Tibial nerve (tissue), 4 donors: ENCODE measurements at regions not wholly inside any gene's neighbourhood (a gene's known extent, or its start where the extent isn't known, plus 50 kb on each side); places are given as distances from the start of the nearest gene placed in this dataset.

Experiments used
- DNase-seq, 2 donors: peaks; one replicate each; pipeline ENCODE4 v3.0.0-alpha.2; 2019; ENCODE audit warnings: low spot score in 2 of 2
- H3K27ac ChIP-seq, 4 donors: fragments of 200-600 bp; sonication (generic) in 3 of 4; one replicate each; pipeline ENCODE4 v1.5.1; 2017 to 2019; ENCODE audit warnings: mild to moderate bottlenecking in 1 of 4
- H3K27me3 ChIP-seq, 2 donors: fragments of 200-600 bp; sonication (generic) in 1 of 2; one replicate each; pipeline versions ENCODE4 v1.5.1 to v1.6.0; 2017 to 2019
- H3K36me3 ChIP-seq, 3 donors: fragments of 200-600 bp; sonication (generic); one replicate each; pipeline ENCODE4 v1.5.1; 2018 to 2019
- H3K4me1 ChIP-seq, 4 donors: fragments of 200-600 bp; sonication (generic) in 3 of 4; one replicate each; pipeline ENCODE4 v1.5.1; 2017 to 2019
- H3K4me3 ChIP-seq, 4 donors: fragments of 200-600 bp; sonication (generic) in 3 of 4; one replicate each; pipeline ENCODE4 v1.5.1; 2017 to 2019; ENCODE audit warnings: mild to moderate bottlenecking in 1 of 4, moderate library complexity in 1 of 4
- H3K9me3 ChIP-seq, 4 donors: fragments of 200-600 bp; sonication (generic) in 3 of 4; one replicate each; pipeline ENCODE4 v1.5.1; 2017 to 2019
- CTCF ChIP-seq, 5 experiments: fragments of 200-600 bp in 3 of 5; fragments of 450-650 bp in 2 of 5; sonication (generic) in 3 of 5; IDR thresholded peaks; one replicate each; pipeline ENCODE4 v1.5.1; 2016 to 2019; ENCODE audit warnings: antibody characterized with exemption in 5 of 5, mild to moderate bottlenecking in 3 of 5, moderate library complexity in 2 of 5
- EP300 ChIP-seq, 2 donors: sonication (generic); formaldehyde crosslinking; IDR thresholded peaks; one replicate each; pipeline ENCODE4 v1.6.1; 2017; ENCODE audit warnings: antibody characterized with exemption in 2 of 2, mild to moderate bottlenecking in 1 of 2
- POLR2A ChIP-seq, 2 donors: fragments of 450-650 bp; IDR thresholded peaks; one replicate each; pipeline ENCODE4 v1.6.1; 2017; ENCODE audit warnings: antibody characterized with exemption in 2 of 2, mild to moderate bottlenecking in 2 of 2, moderate library complexity in 2 of 2
- WGBS, 2 donors: methylation state at CpG; one replicate each; pipeline ENCODE4 v1.1.5; 2018; 5-methylcytosine and 5-hydroxymethylcytosine counted together

DNA sequence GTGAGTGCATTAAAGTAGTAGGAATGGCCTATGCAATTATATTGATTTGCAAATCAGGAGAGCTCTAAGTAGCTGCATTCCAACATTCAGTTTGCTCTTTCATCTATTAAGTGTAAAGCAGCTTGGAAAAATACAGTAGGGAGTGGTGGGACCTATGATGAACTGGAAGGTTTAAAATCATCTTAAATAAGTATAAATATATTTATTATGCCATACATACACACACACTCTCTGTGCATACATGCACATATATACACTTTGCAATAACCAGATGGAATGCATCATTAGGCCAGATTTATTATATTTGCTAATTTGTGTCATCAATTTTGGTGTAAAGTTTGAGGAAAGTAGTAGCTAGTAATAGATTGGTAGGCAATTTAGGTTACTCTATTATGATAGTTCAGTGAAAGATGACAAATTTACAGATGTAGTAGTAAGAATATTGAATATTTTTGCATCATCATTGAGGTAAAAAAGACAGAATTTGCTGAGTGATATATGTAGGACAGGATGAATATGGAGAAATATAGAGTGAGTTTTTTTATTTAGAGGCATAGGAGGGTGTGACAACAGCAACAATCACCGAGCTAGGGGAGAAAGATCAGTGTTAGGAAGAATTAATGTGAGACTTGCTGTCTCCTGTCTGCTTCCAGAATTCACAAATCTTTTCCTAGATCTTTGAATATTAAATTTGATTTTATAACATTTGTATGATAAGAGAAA lies 961.0 kb upstream of the CDH2 start:
- no peaks in the 10 kb centered on the region for H3K4me1 ChIP-seq
- no peaks in the 10 kb centered on the region for H3K36me3 ChIP-seq
- no peaks in the 10 kb centered on the region for H3K9me3 ChIP-seq
- TF ChIP-seq CTCF (IDR thresholded peaks at IDR 0.05) (no peak), POLR2A (IDR thresholded peaks at IDR 0.05) (no peak), EP300 (IDR thresholded peaks at IDR 0.05) (no peak)
- no peak for DNase-seq
- no peak overlapping the region for H3K27ac ChIP-seq
- H3K4me3 ChIP-seq = no peak overlapping the region
- WGBS, 2 donors = 82 to 91% methylated on average over 1 of the region's 1 CpG
- H3K27me3 ChIP-seq = no peaks in the 10 kb centered on the region

- no peaks in the 10 kb centered on the region for H3K36me3 ChIP-seq
- WGBS, 2 donors = 90 to 91% methylated on average over 1 of the region's 1 CpG
- no peak overlapping the region for H3K4me3 ChIP-seq
- no peaks in the 10 kb centered on the region for H3K27me3 ChIP-seq
- H3K27ac ChIP-seq = no peak overlapping the region
- no peak for DNase-seq
- H3K9me3 ChIP-seq = no peaks in the 10 kb centered on the region
- TF ChIP-seq CTCF (IDR thresholded peaks at IDR 0.05) (no peak), EP300 (IDR thresholded peaks at IDR 0.05) (no peak), POLR2A (IDR thresholded peaks at IDR 0.05) (no peak)
- no peaks in the 10 kb centered on the region for H3K4me1 ChIP-seq
Observed at GRCh38 chr18:29123706-29124530, 947.0 kb upstream of the CDH2 start.

GRCh38 chr18:29104671-29105070 lies 927.7 kb upstream of the CDH2 start:
- H3K4me1 ChIP-seq = no peaks in the 10 kb centered on the region
- TF ChIP-seq EP300 (IDR thresholded peaks at IDR 0.05) (no peak), CTCF (IDR thresholded peaks at IDR 0.05) (no peak), POLR2A (IDR thresholded peaks at IDR 0.05) (no peak)
- H3K36me3 ChIP-seq = no peaks in the 10 kb centered on the region
- DNase-seq = no peak
- no peaks in the 10 kb centered on the region for H3K9me3 ChIP-seq
- no peaks in the 10 kb centered on the region for H3K27me3 ChIP-seq
- no peak overlapping the region for H3K4me3 ChIP-seq
- WGBS, 2 donors = 86 to 94% methylated on average over 6 of the region's 6 CpGs
- no peak overlapping the region for H3K27ac ChIP-seq

- 79 to 82% methylated on average over 1 of the region's 1 CpG for WGBS, 2 donors
- DNase-seq = no peak
- no peaks in the 10 kb centered on the region for H3K9me3 ChIP-seq
- TF ChIP-seq EP300 (IDR thresholded peaks at IDR 0.05) = no peak
- no peak for TF ChIP-seq POLR2A (IDR thresholded peaks at IDR 0.05)
- no peak for TF ChIP-seq CTCF (IDR thresholded peaks at IDR 0.05)
- no peaks in the 10 kb centered on the region for H3K36me3 ChIP-seq
- no peak overlapping the region for H3K4me3 ChIP-seq
- no peak overlapping the region for H3K27ac ChIP-seq
- no peaks in the 10 kb centered on the region for H3K27me3 ChIP-seq
- H3K4me1 ChIP-seq = no peaks in the 10 kb centered on the region
Observed at GRCh38 chr18:29104227-29104626, 927.3 kb upstream of the CDH2 start.

DNA sequence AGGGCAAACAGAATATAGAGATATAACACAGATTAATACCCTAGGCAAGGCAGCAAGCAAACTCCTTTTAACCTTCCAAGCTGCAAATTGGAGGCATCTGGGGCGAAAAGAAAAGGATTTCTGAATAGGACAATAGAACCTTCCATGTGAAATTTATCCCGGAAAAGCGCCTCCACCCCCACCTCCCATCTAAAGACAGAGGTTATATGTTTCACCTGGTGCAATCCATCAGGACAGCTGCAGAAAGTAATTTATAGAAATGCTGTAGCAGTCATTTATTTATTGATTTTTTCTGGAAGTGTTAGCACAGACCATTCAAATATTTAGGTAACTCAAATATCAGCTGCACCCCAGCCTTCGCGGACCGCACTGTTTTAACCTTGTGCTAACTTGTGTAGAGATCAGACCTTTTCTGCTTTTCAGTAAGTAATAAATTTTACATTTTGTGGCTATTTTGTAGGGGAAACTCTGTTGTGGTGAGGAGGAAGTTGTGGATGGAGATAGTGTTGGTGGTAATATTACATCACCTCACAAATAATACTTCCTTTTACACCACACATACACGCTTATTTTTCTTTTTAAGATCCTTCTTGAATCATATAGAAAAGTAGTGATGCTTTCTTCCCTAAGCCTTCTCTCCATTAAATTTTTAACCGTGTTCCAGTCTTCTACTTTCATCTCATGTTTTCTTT lies 919.3 kb upstream of the CDH2 start:
- Histone ChIP-seq H3K9me3 (no peaks in the 10 kb centered on the region), H3K27me3 (no peaks in the 10 kb centered on the region), H3K4me3 (no peak overlapping the region), H3K27ac (no peak overlapping the region), H3K36me3 (no peaks in the 10 kb centered on the region), H3K4me1 (no peaks in the 10 kb centered on the region)
- no peak for DNase-seq
- TF ChIP-seq POLR2A (IDR thresholded peaks at IDR 0.05) (no peak), EP300 (IDR thresholded peaks at IDR 0.05) (no peak), CTCF (IDR thresholded peaks at IDR 0.05) (no peak)
- 57 to 82% methylated on average over 8 of the region's 8 CpGs for whole genome bisulfite sequencing, 2 donors
